ENCODE measurements at regions not wholly inside any gene's neighbourhood (a gene's known extent, or its start where the extent isn't known, plus 50 kb on each side); places are given as distances from the start of the nearest gene placed in this dataset.

- TF ChIP-seq CTCF (IDR thresholded peaks at IDR 0.05) (no peak), POLR2A (IDR thresholded peaks at IDR 0.05) (no peak)
- Histone ChIP-seq H3K27me3 (no peaks in the 10 kb centered on the region), H3K9me3 (no peaks in the 10 kb centered on the region), H3K27ac (no peak overlapping the region), H3K4me3 (replicated peaks in 1 of 3) (no peak overlapping the region), H3K4me1 (peaks cover 9 to 12% of the 10 kb centered on the region in 2 donors), H3K36me3 (no peaks in the 10 kb centered on the region)
- no peak for DNase-seq
- intact Hi-C loops (cut with DNase I) = no loop called here
- 64 to 82% methylated on average over 9 of the region's 9 CpGs for WGBS, 2 donors
Measured at GRCh38 chr9:16150938-16151650, 598.3 kb downstream of the CCDC171 start.

- no peak overlapping the region for H3K4me3 ChIP-seq (replicated peaks in 1 of 3)
- H3K36me3 ChIP-seq = no peaks in the 10 kb centered on the region
- 56 to 63% methylated on average over 12 of the region's 12 CpGs for WGBS, 2 donors
- no peaks in the 10 kb centered on the region for H3K27me3 ChIP-seq
- peak; percentile 49 to 53 for DNase-seq
- peak overlapping the region in 1 of 3 donors; percentile 32 for H3K27ac ChIP-seq
- peaks cover 9 to 12% of the 10 kb centered on the region in 2 donors for H3K4me1 ChIP-seq
- H3K9me3 ChIP-seq = no peaks in the 10 kb centered on the region
- TF ChIP-seq CTCF (IDR thresholded peaks at IDR 0.05) = no peak
- no peak for TF ChIP-seq POLR2A (IDR thresholded peaks at IDR 0.05)
- intact Hi-C loops (cut with DNase I) = no loop called here
Measured at GRCh38 chr9:16152276-16153101, 599.6 kb downstream of the CCDC171 start.

- TF ChIP-seq CTCF (IDR thresholded peaks at IDR 0.05) = no peak
- TF ChIP-seq POLR2A (IDR thresholded peaks at IDR 0.05) = no peak
- H3K27ac ChIP-seq = peak overlapping the region in 1 of 3 donors; percentile 32
- no peaks in the 10 kb centered on the region for H3K36me3 ChIP-seq
- no peaks in the 10 kb centered on the region for H3K27me3 ChIP-seq
- DNase-seq = no peak
- H3K4me1 ChIP-seq = peaks cover 9 to 12% of the 10 kb centered on the region in 2 donors
- WGBS, 2 donors = 93 to 95% methylated on average over 11 of the region's 11 CpGs
- H3K4me3 ChIP-seq (replicated peaks in 1 of 3) = no peak overlapping the region
- intact Hi-C loops (cut with DNase I) = no loop called here
- H3K9me3 ChIP-seq = no peaks in the 10 kb centered on the region
Measured at GRCh38 chr9:16153221-16153620, 600.4 kb downstream of the CCDC171 start.

GRCh38 chr9:16153741-16154140, 600.9 kb downstream of the CCDC171 start:
- Histone ChIP-seq H3K36me3 (no peaks in the 10 kb centered on the region), H3K27me3 (no peaks in the 10 kb centered on the region), H3K4me3 (replicated peaks in 1 of 3) (no peak overlapping the region), H3K9me3 (no peaks in the 10 kb centered on the region), H3K27ac (no peak overlapping the region), H3K4me1 (peaks cover 9 to 12% of the 10 kb centered on the region in 2 donors)
- intact Hi-C loops (cut with DNase I) = no loop called here
- DNase-seq = no peak
- TF ChIP-seq CTCF (IDR thresholded peaks at IDR 0.05) = no peak
- no peak for TF ChIP-seq POLR2A (IDR thresholded peaks at IDR 0.05)
- WGBS, 2 donors = 82 to 88% methylated on average over 2 of the region's 2 CpGs
